Neural crest cell (in vitro differentiated cells): ENCODE measurements at regions not wholly inside any gene's neighbourhood (a gene's known extent, or its start where the extent isn't known, plus 50 kb on each side); places are given as distances from the start of the nearest gene placed in this dataset.

Experiments
- DNase-seq: peaks from one replicate; pipeline ENCODE4 v3.0.0; 2021; ENCODE audit warnings: low read depth, mixed read lengths, low spot score
- H3K27ac Mint-ChIP-seq: one replicate; pipeline ENCODE4 v1.8.0; 2021; ENCODE audit warnings: mild to moderate bottlenecking, mixed read lengths; ENCODE audit not compliant: unreplicated experiment
- H3K27me3 Mint-ChIP-seq: 2 replicates; pipeline ENCODE4 v1.8.0; 2021; ENCODE audit warnings: low read depth, mild to moderate bottlenecking, mixed read lengths
- H3K36me3 Mint-ChIP-seq: 2 replicates; pipeline ENCODE4 v1.8.0; 2021; ENCODE audit warnings: low read depth, mild to moderate bottlenecking, mixed read lengths
- H3K4me1 Mint-ChIP-seq: 2 replicates; pipeline ENCODE4 v1.8.0; 2021; ENCODE audit warnings: mixed read lengths
- H3K4me3 Mint-ChIP-seq: one replicate; pipeline ENCODE4 v1.8.0; 2021; ENCODE audit warnings: mild to moderate bottlenecking, mixed read lengths
- H3K9me3 Mint-ChIP-seq: 2 replicates; pipeline ENCODE4 v1.8.0; 2021; ENCODE audit warnings: mixed read lengths
- CTCF ChIP-seq: fragments of 200-600 bp; sonication (generic); conservative IDR thresholded peaks from 2 replicates; pipeline ENCODE4 v1.5.0; 2021; ENCODE audit warnings: antibody characterized with exemption, mild to moderate bottlenecking

GRCh38 chrX:9207142-9207541, 173.2 kb upstream of the FAM9B start:
- Mint-ChIP-seq H3K36me3 (no peaks in the 10 kb centered on the region), H3K27ac (no peak overlapping the region), H3K27me3 (peaks cover 3% of the 10 kb centered on the region), H3K9me3 (peaks cover 10% of the 10 kb centered on the region), H3K4me3 (no peak overlapping the region), H3K4me1 (peaks cover 13% of the 10 kb centered on the region)
- DNase-seq, result no peak
- no peak for TF ChIP-seq CTCF

- Mint-ChIP-seq H3K9me3 (no peaks in the 10 kb centered on the region), H3K27ac (no peak overlapping the region), H3K4me1 (peaks cover 17% of the 10 kb centered on the region), H3K27me3 (no peaks in the 10 kb centered on the region), H3K4me3 (no peak overlapping the region), H3K36me3 (no peaks in the 10 kb centered on the region)
- TF ChIP-seq CTCF, result no peak
- DNase-seq, result no peak
Observed at GRCh38 chrX:9211269-9211668, 177.3 kb upstream of the FAM9B start.

- Mint-ChIP-seq H3K27ac (no peak overlapping the region), H3K36me3 (peaks cover 2% of the 10 kb centered on the region), H3K4me1 (no peaks in the 10 kb centered on the region), H3K4me3 (no peak overlapping the region), H3K27me3 (no peaks in the 10 kb centered on the region), H3K9me3 (peaks cover 13% of the 10 kb centered on the region)
- TF ChIP-seq CTCF, result no peak
- DNase-seq, result no peak
Observed at GRCh38 chrX:9221781-9222180, 187.9 kb upstream of the FAM9B start.

- no peaks in the 10 kb centered on the region for H3K4me1 Mint-ChIP-seq
- DNase-seq, result no peak
- no peak for TF ChIP-seq CTCF
- H3K27ac Mint-ChIP-seq, result no peak overlapping the region
- H3K4me3 Mint-ChIP-seq, result no peak overlapping the region
- peaks cover 2% of the 10 kb centered on the region for H3K36me3 Mint-ChIP-seq
- peaks cover 13% of the 10 kb centered on the region for H3K9me3 Mint-ChIP-seq
- no peaks in the 10 kb centered on the region for H3K27me3 Mint-ChIP-seq
Observed at GRCh38 chrX:9222299-9222698, 188.4 kb upstream of the FAM9B start.

- no peak for TF ChIP-seq CTCF
- Mint-ChIP-seq H3K4me1 (no peaks in the 10 kb centered on the region), H3K36me3 (peaks cover 5% of the 10 kb centered on the region), H3K4me3 (no peak overlapping the region), H3K27ac (no peak overlapping the region), H3K27me3 (no peaks in the 10 kb centered on the region), H3K9me3 (peaks cover 11% of the 10 kb centered on the region)
- no peak for DNase-seq
Observed at GRCh38 chrX:9227276-9227675, 193.3 kb upstream of the FAM9B start.

- no peak for DNase-seq
- no peak for TF ChIP-seq CTCF
- Mint-ChIP-seq H3K4me1 (no peaks in the 10 kb centered on the region), H3K27ac (no peak overlapping the region), H3K9me3 (peaks cover 2% of the 10 kb centered on the region), H3K27me3 (no peaks in the 10 kb centered on the region), H3K36me3 (peaks cover 3% of the 10 kb centered on the region), H3K4me3 (no peak overlapping the region)
Observed at GRCh38 chrX:9231491-9231890, 197.6 kb upstream of the FAM9B start.
